ENCODE measurements at regions not wholly inside any gene's neighbourhood (a gene's known extent, or its start where the extent isn't known, plus 50 kb on each side); places are given as distances from the start of the nearest gene placed in this dataset.
"Not testable (repeated sequence)": the region's sequence is repeated elsewhere in the genome, so short reads cannot be mapped to it uniquely, and the experiment has no call there.

- WGBS, 2 experiments (ENCODE audit: insufficient coverage in 1 of 2, insufficient read length in 1 of 2): 94 to 100% methylated on average over 1 of the region's 1 CpG
- Histone ChIP-seq H3K9ac (ENCODE audit: extremely low read depth, low read length, poor library complexity, severe bottlenecking) (no peak overlapping the region), H3K4me1 (ENCODE audit: control insufficient read depth, insufficient read depth, low read length) (no peaks in the 10 kb centered on the region), H3K4me3 (ENCODE audit: low read length) (no peak overlapping the region), H3K27ac (ENCODE audit: low read depth, low read length) (no peak overlapping the region), H3K36me3 (ENCODE audit: control insufficient read depth, insufficient read depth, low read length) (no peaks in the 10 kb centered on the region), H3K27me3 (ENCODE audit: control insufficient read depth, insufficient read depth, low read length, poor library complexity, severe bottlenecking) (no peaks in the 10 kb centered on the region), H3K9me3 (ENCODE audit: control insufficient read depth, low read length) (peaks cover 4% of the 10 kb centered on the region)
- no peak overlapping the region for H3K4me3 Mint-ChIP-seq
- H3K4me1 Mint-ChIP-seq: no peaks in the 10 kb centered on the region
- TF ChIP-seq, protein P1, sequence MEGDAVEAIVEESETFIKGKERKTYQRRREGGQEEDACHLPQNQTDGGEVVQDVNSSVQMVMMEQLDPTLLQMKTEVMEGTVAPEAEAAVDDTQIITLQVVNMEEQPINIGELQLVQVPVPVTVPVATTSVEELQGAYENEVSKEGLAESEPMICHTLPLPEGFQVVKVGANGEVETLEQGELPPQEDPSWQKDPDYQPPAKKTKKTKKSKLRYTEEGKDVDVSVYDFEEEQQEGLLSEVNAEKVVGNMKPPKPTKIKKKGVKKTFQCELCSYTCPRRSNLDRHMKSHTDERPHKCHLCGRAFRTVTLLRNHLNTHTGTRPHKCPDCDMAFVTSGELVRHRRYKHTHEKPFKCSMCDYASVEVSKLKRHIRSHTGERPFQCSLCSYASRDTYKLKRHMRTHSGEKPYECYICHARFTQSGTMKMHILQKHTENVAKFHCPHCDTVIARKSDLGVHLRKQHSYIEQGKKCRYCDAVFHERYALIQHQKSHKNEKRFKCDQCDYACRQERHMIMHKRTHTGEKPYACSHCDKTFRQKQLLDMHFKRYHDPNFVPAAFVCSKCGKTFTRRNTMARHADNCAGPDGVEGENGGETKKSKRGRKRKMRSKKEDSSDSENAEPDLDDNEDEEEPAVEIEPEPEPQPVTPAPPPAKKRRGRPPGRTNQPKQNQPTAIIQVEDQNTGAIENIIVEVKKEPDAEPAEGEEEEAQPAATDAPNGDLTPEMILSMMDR (conservative IDR thresholded peaks at IDR 0.05): no peak
- H3K36me3 Mint-ChIP-seq (ENCODE audit: low read depth): peaks cover 2% of the 10 kb centered on the region
- no peak for DNase-seq
- no peaks in the 10 kb centered on the region for H3K27me3 Mint-ChIP-seq (ENCODE audit: insufficient read depth)
- H3K9me3 Mint-ChIP-seq: peaks cover 27% of the 10 kb centered on the region
- H3K27ac Mint-ChIP-seq: no peak overlapping the region
These were observed 661.6 kb upstream of the CBLB start for GRCh38 chr3:106530367-106530766.

GRCh38 chr3:106531771-106532329, 663.0 kb upstream of the CBLB start:
- H3K9me3 Mint-ChIP-seq: peaks cover 30% of the 10 kb centered on the region

GRCh38 chr3:106533093-106533787, 664.4 kb upstream of the CBLB start:
- TF ChIP-seq, protein P1 (conservative IDR thresholded peaks at IDR 0.05): no peak
- Histone ChIP-seq H3K27me3 (ENCODE audit: control insufficient read depth, insufficient read depth, low read length, poor library complexity, severe bottlenecking) (no peaks in the 10 kb centered on the region), H3K9me3 (ENCODE audit: control insufficient read depth, low read length) (peaks cover 4% of the 10 kb centered on the region), H3K27ac (ENCODE audit: low read depth, low read length) (no peak overlapping the region), H3K36me3 (ENCODE audit: control insufficient read depth, insufficient read depth, low read length) (no peaks in the 10 kb centered on the region), H3K4me3 (ENCODE audit: low read length) (no peak overlapping the region), H3K9ac (ENCODE audit: extremely low read depth, low read length, poor library complexity, severe bottlenecking) (no peak overlapping the region), H3K4me1 (ENCODE audit: control insufficient read depth, insufficient read depth, low read length) (no peaks in the 10 kb centered on the region)
- Mint-ChIP-seq H3K27ac (no peak overlapping the region), H3K36me3 (ENCODE audit: low read depth) (peaks cover 2% of the 10 kb centered on the region), H3K27me3 (ENCODE audit: insufficient read depth) (no peaks in the 10 kb centered on the region), H3K4me3 (no peak overlapping the region), H3K4me1 (no peaks in the 10 kb centered on the region), H3K9me3 (peaks cover 35% of the 10 kb centered on the region)
- WGBS, 2 experiments (ENCODE audit: insufficient coverage in 1 of 2, insufficient read length in 1 of 2): 88 to 100% methylated on average over 1 to 4 of the region's 5 CpGs
- DNase-seq: no peak

More at GRCh38 chr3:106531771-106532329, 663.0 kb upstream of the CBLB start:
- not testable (repeated sequence) for H3K4me1 Mint-ChIP-seq; H3K4me3 Mint-ChIP-seq; H3K27ac Mint-ChIP-seq; H3K9ac ChIP-seq (ENCODE audit: extremely low read depth, low read length, poor library complexity, severe bottlenecking); H3K4me1 ChIP-seq (ENCODE audit: control insufficient read depth, insufficient read depth, low read length); H3K27ac ChIP-seq (ENCODE audit: low read depth, low read length); DNase-seq; H3K9me3 ChIP-seq (ENCODE audit: control insufficient read depth, low read length); H3K36me3 ChIP-seq (ENCODE audit: control insufficient read depth, insufficient read depth, low read length); H3K4me3 ChIP-seq (ENCODE audit: low read length); H3K36me3 Mint-ChIP-seq (ENCODE audit: low read depth); H3K27me3 Mint-ChIP-seq (ENCODE audit: insufficient read depth); H3K27me3 ChIP-seq (ENCODE audit: control insufficient read depth, insufficient read depth, low read length, poor library complexity, severe bottlenecking)
- 89 to 90% methylated on average over 2 to 5 of the region's 5 CpGs for WGBS, 2 experiments (ENCODE audit: insufficient coverage in 1 of 2, insufficient read length in 1 of 2)

All from endodermal cell (in vitro differentiated cells).